Skin epidermis (tissue), 12 donors: ENCODE measurements at regions not wholly inside any gene's neighbourhood (a gene's known extent, or its start where the extent isn't known, plus 50 kb on each side); places are given as distances from the start of the nearest gene placed in this dataset.

Experiments used
- H3K27ac ChIP-seq, 21 experiments: fragments of 200-600 bp; sonication (generic) in 11 of 21; one replicate each; pipeline ENCODE4 v1.5.0; 2020; ENCODE audit warnings: mild to moderate bottlenecking in 3 of 21, inconsistent platforms in 2 of 21, moderate library complexity in 2 of 21
- H3K4me3 ChIP-seq, 7 experiments: fragments of 200-600 bp; sonication (generic) in 2 of 7; one replicate each; pipeline ENCODE4 v1.5.0; 2020; ENCODE audit warnings: inconsistent platforms in 2 of 7, mild to moderate bottlenecking in 2 of 7, moderate library complexity in 1 of 7

DNA sequence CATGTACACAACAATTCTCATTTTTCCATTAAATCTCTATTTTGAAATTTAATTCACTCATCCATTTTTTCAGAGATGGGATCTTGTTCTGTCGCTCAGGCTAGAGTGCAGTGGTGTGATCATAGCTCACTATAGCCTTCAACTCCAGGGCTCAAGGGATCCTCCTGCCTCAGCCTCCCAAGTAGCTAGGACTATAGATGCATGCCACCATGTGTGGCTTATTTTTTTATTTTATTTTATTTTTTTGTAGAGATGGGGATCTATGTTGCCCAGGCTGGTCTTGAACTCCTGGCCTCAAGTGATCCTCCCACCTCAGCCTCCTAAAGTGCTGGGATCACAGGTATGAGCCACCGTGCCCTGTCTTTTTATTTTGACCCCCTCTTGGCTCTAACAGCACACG, 203.8 kb upstream of the KLF14 start:
- peak overlapping the region in 8 of 21 experiments; percentile 9 to 92 (median 52) for H3K27ac ChIP-seq
- H3K4me3 ChIP-seq, result no peak overlapping the region

DNA sequence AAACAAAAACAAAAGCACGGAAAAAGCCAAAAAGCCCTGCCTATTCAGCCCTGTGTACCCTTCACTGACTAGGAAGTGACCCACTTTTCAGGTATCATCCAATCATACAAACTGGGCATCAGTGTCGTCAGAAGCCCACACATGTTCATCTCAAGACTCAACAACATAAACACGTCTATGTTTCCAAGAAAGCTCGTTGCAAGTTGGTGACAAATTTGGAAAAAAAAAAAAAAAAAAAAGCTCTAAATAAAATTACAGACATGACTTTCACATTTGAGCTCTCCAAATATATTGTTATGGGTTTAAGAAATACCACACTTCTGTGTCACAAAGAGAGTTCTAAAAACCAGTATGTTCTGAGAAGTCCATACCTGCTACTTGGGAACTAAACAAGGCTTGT, 204.7 kb upstream of the KLF14 start:
- Histone ChIP-seq H3K4me3 (no peak overlapping the region), H3K27ac (peak overlapping the region in 10 of 21 experiments; percentile 15 to 92 (median 64))

DNA sequence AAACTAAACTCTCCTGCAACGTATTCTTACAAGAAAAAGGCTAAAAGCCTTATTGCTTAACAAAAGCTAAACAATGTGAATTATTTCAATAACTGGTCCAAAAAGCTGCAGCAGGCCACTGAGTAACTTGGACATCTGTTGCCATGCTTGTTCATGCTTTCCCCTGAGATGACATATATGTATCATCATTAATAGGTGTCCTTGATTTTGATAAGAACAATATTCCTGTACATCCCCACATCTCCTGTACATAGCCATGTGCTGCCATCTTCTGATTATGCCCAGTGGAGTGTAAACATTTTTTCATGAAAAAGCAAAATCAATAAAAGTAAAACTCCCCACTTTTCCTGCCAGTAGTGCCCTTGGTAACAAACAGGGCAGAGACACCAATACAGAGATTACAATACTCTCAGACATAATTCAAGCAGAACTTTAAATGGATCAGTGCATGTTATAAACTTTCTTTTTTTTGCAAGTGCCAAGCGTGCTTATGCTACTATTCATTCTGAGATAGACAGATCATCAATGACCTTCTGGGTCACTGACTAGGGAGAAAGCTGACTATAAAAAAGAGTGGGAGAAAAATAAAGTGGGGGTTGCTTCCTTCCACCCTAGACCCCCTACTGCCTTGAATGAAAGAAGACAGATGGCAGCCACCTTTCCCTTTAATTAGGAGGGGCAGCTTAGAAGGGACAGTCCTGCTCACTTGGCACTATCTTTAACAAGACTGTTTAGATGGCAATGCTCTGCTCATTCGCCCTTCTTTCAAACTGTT, 205.5 kb upstream of the KLF14 start:
- peak overlapping the region in 16 of 21 experiments; percentile 25 to 92 (median 70) for H3K27ac ChIP-seq

DNA sequence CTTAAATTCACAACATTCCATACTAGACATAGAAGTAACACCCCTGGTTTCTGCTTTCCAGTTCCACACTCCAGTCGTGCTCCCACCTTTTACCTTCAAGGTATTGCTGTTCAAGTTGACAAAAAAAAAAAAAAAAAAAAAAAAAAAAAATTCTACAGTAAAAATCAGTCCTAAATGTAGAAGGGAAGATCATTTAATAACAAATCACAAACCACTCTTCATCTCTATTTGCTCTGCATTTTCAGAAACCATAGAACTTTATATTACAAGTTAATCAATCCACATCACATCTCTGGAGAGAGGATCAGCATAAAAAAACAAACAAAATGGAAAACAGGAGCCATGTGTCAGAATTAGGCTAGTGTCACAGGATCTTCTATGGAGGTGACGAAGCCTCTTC, 206.3 kb upstream of the KLF14 start:
- peak overlapping the region in 19 of 21 experiments; percentile 25 to 92 (median 82) for H3K27ac ChIP-seq

More for the DNA sequence above, 205.5 kb upstream of the KLF14 start:
- H3K4me3 ChIP-seq, result peak overlapping the region in 4 of 7 experiments; percentile 8 to 43 (median 37)

DNA sequence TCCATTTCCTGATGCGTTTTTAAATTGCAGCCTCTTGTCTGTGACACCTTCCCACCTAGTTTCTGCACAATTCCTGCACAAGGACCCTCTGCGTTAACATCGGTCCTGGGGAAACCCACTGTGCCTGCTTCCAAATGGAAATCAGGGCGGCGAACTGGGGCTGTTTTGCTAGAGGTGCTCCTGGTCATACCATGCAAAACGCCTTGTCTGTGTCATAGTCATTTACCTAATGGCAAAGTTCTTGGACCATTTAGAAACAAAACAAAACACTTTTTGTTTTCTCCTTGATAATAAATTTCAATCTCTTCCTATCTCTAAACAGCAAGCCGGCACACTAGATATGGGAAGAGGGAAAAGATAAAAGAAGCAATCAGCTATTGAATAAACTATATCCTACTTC, 206.9 kb upstream of the KLF14 start:
- Histone ChIP-seq H3K4me3 (peak overlapping the region; percentile 21 to 43 (median 36)), H3K27ac (peak overlapping the region; percentile 29 to 92 (median 82))

More for the DNA sequence above, 206.3 kb upstream of the KLF14 start:
- H3K4me3 ChIP-seq, result peak overlapping the region; percentile 21 to 43 (median 36)

DNA sequence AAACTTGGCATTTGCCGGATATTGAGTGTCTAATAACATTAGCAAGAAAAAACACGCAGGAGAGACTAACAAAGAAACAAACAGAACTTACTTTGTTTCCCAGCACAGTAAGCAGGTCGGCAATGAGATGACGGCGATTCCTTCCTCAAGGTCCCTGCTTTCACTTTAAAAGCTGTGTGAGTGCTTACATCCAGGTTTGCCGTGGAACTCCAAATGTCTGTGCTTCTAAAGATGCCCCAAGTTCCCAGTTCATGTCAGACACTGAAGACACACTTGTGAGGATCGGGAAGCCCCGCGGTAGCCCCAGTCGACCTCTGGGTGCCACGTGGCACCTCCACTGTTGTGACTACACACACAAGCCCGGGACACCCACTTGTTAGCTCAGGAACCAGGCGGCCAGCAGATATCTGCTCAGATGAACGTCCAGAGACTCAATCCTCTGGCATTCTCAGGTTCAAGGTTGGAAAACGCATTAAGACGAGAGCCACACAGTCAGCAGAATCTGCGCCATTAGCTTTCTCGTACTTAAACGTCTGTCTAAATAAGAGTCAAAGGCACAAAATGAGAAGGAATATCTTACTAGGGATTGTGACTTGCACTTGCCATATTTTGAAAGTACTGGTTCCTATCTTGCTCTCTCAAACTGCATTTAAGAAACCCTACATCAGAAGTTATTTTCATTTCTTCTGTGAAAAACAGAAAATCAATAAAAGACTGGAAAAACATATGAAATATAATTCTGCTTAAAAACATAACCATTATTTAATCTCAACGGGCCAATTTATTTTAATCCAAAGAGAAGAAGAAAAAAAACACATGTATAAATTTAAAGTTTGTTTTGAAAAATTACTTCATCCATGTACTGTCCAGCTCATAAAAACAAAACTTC, 207.6 kb upstream of the KLF14 start:
- H3K27ac ChIP-seq, result peak overlapping the region; percentile 29 to 92 (median 82)
- peak overlapping the region; percentile 21 to 43 (median 36) for H3K4me3 ChIP-seq

DNA sequence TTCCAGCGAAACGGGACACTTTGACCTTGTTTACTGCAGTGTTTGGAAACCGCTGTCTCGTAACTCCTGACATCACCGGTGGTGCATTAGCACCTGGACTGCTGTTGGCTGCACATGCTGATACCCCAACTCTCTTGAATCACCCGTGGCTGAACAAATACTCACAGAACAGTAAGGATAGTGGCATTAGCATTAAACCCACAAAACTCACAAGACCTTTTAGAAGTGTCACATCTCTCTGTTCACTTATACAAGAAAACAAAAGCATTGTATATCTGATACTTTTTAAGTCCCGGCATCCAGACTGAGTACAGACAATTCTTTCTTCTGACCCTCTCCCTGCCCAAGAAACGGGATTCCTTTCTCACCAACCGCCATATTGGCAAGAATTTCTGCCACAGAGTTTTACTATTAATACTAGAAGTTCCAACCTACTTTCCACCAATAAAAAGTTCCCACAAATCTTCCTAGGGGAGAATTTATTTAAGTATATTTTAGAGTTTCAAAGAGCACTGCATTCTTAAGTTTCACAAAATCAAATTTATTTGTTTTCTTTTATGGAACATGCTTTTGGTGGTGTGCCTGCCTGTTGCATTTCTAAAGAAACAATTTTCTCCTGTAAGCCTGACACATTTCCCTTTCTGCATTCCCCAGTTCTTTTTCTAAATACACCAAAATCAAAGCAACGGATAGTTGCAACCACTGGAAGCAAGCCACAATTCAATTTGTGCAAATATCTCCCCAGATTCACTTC, 208.4 kb upstream of the KLF14 start:
- Histone ChIP-seq H3K27ac (peak overlapping the region in 20 of 21 experiments; percentile 58 to 92 (median 82)), H3K4me3 (peak overlapping the region in 4 of 7 experiments; percentile 25 to 43 (median 38))

DNA sequence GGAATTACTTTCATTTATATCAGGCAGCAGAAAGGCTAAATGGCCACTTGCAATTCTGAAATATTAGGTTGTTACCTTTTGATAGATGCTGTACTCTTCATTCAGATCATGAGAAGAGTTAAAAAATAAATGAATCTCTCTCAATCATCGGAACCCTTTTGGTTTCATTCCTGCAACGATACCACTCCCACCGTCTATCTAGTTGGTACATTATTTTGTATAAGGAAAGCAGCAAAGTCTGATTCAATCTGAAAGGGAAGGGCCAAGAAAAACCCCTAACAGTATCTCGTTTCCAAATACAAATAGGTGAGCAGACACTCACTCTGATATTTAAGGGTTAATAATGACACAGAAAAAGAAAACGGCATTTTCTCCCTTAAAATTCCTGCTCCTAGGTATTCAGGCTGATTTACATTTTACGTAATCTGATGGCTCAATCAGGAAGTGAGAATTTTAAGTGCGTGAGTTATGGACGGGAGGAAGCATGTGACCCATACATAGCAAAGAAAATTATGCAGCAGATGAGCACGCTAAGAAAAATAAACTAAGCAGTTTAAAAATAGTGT, 209.4 kb upstream of the KLF14 start:
- H3K27ac ChIP-seq, result peak overlapping the region in 20 of 21 experiments; percentile 58 to 92 (median 82)
- H3K4me3 ChIP-seq, result peak overlapping the region; percentile 18 to 43 (median 21)

DNA sequence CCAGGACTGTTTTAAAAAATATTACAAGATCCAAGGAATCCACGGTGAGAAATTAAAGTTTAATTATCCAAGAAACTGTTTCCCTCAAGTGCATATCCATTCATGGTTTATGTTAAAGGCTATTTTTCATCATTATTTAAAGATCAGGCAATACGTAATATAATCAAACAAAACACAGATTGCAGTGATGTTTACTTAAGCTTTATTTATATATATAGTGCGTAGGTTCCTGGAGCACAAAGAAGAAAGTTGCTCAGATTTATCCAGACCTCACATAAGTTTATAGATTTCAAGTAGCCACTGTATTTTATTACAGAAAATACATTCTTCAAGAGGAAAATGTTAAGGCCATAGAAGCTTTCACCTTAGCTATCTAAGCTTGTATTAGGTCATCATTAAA, 210.0 kb upstream of the KLF14 start:
- Histone ChIP-seq H3K4me3 (peak overlapping the region in 2 of 7 experiments; percentile 25 to 43), H3K27ac (peak overlapping the region in 18 of 21 experiments; percentile 72 to 92 (median 82))

DNA sequence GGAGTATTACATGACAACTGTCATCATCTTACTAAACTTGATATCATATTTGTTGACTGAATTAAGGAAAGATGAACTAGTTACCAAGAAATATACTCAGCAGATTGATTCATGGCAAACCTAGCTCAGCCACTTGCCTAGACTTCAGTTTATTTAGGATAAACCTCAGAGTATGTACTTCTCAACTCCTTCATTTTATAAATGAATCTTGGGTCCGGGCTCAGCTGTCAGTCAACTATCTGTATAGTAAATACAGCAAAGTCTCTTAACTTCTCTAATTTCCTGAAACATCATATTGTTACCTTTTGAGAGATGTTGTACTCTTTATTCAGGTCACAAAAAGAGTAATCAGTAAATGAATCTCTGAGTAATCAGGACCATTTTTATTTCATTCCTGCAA, 211.0 kb upstream of the KLF14 start:
- H3K4me3 ChIP-seq, result no peak overlapping the region
- peak overlapping the region in 14 of 21 experiments; percentile 10 to 92 (median 70) for H3K27ac ChIP-seq

DNA sequence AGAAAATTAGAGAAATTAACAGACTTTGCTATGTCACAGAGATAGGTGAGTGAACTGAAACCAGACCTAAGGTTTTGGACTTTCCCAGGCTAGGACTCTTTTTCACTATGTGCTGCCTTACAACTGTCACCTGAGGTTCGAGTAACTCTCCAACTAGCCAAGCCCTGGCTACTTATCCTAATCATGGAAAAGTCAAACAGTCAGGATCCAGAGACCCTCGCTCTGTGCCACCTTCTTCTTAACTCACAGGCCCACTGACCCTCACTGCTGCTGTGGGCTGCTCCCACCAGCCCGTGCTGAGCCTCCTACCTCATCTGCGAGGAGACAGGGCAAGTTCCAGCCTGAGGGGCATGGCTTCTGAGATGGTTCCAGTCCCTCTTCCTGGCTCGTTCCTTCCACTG, 211.4 kb upstream of the KLF14 start:
- Histone ChIP-seq H3K27ac (peak overlapping the region in 18 of 21 experiments; percentile 10 to 92 (median 56)), H3K4me3 (no peak overlapping the region)

DNA sequence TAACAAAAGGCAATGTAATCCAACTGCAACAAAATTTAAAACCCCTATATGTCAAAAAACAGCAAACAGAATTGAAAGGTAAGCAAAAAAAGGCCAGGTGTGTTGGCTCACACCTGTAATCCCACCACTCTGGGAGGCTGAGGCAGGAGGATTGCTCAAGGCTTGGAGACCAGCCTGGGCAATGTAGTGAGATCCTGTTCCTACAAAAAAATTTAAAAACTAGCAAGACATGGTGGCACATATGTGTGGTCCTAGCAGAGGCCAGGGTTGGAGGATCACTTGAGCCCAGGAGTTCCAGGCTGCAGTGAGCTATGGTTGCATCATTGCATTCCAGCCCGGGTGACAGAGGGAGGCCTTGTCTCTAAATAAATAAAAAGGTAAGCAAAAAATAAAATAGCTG, 212.1 kb upstream of the KLF14 start:
- Histone ChIP-seq H3K27ac (peak overlapping the region in 9 of 21 experiments; percentile 3 to 92 (median 75)), H3K4me3 (no peak overlapping the region)

DNA sequence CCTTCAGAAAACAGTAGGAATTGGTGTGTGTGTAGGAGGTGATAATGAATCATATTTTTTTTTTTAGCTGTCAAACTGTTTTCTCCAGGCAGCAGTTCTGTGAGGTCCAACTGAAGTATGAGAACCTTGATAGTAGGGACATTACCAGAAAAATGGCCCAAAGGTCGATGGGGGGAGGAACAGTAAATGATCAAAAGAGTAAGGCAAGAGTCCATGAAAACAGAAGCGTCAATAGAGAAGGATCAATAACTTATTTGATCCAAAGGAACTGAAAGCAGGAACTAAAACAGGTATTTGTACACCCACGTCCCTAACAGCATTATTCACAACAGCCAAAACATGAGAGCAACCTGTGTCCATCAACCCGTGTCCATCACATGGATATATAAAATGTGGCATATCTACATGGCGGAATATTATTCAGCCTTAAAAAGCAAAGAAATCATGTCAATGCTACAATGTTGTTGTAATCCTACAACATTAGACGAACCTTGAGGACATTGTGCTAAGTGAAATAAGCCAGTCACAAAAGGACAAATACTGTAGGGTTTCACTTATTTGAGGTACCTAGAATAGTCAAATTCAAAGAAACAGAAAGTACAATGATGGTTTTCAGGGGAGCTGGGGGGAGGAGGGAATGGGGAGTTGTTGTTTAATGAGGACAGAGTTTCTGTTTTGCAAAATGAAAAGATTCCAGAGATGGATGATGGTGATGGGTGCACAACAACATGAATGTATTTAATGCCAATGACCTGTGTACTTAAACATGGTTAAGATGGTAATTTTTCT, 214.0 kb upstream of the KLF14 start:
- Histone ChIP-seq H3K4me3 (no peak overlapping the region), H3K27ac (peak overlapping the region in 5 of 21 experiments; percentile 1 to 92 (median 35))

DNA sequence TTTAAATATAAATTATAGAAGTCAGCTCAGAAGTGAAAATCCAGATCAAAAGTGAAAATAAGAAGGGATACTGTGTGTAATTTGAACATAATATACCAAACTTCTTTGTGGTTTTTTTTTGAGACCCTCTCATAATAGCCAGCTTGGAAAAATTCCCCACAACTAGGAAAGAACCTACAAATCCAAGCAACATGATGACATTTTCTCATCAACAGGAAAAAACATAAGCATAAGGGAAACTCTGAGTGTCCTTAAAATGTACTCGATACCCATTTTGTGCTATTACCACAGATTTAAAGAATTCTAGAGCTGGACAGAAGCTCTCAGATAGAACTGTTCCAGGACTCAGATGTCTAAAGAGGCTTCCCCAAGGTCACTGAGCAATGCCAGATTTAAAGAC, 214.8 kb upstream of the KLF14 start:
- no peak overlapping the region for H3K4me3 ChIP-seq
- H3K27ac ChIP-seq, result peak overlapping the region in 3 of 21 experiments; percentile 4 to 92 (median 40)

DNA sequence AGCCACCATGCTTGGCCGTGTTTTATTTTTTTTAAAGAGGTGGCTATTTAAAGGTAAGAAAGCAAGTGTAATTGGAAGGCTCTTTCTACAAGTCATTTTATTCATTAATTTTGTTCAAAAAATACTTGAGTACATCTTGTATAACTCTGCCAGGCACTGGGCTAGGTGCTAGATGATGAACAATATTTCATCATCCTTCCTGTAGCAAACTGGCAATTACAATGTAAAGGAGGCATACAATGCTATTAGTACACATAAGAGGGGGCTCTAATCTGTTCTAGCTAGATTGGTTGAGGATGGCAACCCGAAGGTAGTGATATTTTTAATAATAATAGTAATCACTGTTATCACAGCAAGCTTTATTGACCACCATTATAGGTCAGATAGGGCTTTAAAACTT, 215.5 kb upstream of the KLF14 start:
- no peak overlapping the region for H3K4me3 ChIP-seq
- H3K27ac ChIP-seq, result peak overlapping the region in 3 of 21 experiments; percentile 4 to 92 (median 70)

DNA sequence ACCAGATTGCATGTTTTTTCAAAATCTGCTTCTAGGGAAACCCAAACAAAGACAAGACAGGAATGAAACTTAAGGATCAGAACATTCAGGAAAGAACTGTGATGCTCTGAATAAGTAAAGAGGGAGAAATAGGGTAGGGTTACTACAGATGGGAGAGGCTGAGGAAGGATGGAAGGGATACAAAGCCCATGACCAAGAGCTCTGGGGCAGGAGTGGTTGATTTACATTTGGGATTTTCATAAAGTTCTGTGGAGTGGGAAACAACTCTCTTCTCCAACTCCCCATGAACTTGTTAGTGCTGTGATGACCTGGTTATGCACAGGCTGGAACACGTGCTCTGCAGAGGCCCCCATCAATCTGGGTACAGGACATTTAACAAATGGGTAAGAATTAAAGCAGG, 216.0 kb upstream of the KLF14 start:
- Histone ChIP-seq H3K4me3 (no peak overlapping the region), H3K27ac (peak overlapping the region in 2 of 21 experiments; percentile 70 to 88)

DNA sequence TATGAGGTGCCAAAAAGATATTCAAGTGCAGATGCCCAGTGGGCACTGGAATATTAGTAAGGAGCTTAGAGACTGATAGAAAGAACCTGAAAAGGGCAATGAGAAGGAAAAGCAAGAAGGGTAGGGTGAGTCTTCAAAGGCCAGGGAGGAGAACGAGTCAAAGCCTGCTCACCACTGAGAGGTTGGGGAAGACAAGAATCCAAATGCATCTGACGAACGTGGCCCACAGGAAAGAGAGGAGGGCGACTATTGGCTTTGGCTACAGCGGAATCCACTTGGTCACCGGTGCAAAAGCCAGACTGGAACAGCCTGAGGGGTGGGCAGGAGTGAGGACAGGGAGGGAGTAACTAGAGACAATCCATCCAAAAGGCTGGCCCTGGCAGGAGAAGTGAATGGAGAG, 216.7 kb upstream of the KLF14 start:
- Histone ChIP-seq H3K4me3 (no peak overlapping the region), H3K27ac (peak overlapping the region in 9 of 21 experiments; percentile 1 to 88 (median 46))

DNA sequence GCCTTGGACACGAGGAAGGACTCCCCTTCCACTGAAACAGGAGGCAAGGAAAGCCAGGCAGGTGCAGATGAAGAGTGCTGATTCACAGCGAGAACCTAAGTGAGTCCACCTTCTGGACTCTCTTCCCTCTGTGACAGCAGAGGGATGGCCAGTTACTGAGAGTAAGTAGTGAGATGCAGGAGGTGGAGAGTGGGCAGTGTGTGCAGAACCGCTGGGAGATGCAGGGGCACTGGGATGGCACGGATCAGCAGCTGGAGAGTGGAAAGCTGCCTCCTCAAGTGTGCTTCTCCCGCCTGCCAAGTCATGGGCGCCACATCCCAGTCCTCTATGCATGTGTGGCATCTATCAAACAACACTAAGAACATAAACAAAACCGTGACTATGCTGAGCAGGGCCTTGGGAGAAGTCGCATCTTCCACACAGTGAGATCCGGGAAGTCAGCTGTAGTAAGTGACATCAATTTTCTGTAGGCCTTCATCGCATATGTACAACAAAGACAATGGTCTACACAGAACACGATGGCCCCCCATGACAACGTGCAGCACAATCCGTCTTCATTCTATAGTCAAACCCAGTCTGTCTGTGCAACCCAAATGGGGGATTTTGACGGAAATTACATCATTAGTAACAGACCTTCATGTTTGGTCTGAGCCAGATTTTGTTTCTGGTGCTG, 217.4 kb upstream of the KLF14 start:
- Histone ChIP-seq H3K27ac (peak overlapping the region in 14 of 21 experiments; percentile 4 to 88 (median 44)), H3K4me3 (no peak overlapping the region)
